WTC11 (cell line): ENCODE measurements at regions not wholly inside any gene's neighbourhood (a gene's known extent, or its start where the extent isn't known, plus 50 kb on each side); places are given as distances from the start of the nearest gene placed in this dataset.

Experiments
- ATAC-seq: fragments of 200-7000 bp; cut with Tn5 transposase; 2 replicates; pipeline ENCODE4 v1.10.0; 2021; ENCODE audit warnings: mild to moderate bottlenecking, moderate library complexity
- CTCF ChIA-PET: fragments of 300-600 bp; sonication (Branson Sonifier 250); formaldehyde crosslinking; loops from one replicate; lab custom pipeline; 2021; ENCODE audit warnings: antibody characterized with exemption; lab: Charles Lee
- POLR2A ChIA-PET: fragments of 350-600 bp; sonication (Branson Sonifier 250); formaldehyde crosslinking; loops from one replicate; lab custom pipeline; 2021; ENCODE audit warnings: antibody characterized with exemption; lab: Charles Lee
- DNase-seq: peaks from one replicate; pipeline ENCODE4 v3.0.0; 2021; ENCODE audit warnings: low spot score
- H3K27ac Mint-ChIP-seq: 2 replicates; pipeline ENCODE4 v1.8.0; 2021; ENCODE audit warnings: mixed read lengths
- H3K27me3 Mint-ChIP-seq: 2 replicates; pipeline ENCODE4 v1.8.0; 2021; ENCODE audit warnings: low read depth, mild to moderate bottlenecking, moderate library complexity, mixed read lengths
- H3K36me3 Mint-ChIP-seq: 2 replicates; pipeline ENCODE4 v1.8.0; 2021; ENCODE audit warnings: mixed read lengths
- H3K4me1 Mint-ChIP-seq: 2 replicates; pipeline ENCODE4 v1.8.0; 2022; ENCODE audit warnings: mixed read lengths
- H3K4me3 Mint-ChIP-seq: 2 replicates; pipeline ENCODE4 v1.8.0; 2021; ENCODE audit warnings: mild to moderate bottlenecking, moderate library complexity, mixed read lengths
- H3K9me3 Mint-ChIP-seq: 2 replicates; pipeline ENCODE4 v1.8.0; 2021; ENCODE audit warnings: mixed read lengths
- ATF1 ChIP-seq: sonication (generic); formaldehyde crosslinking; IDR thresholded peaks from 2 replicates; pipeline ENCODE4 v1.8.1; 2023; ENCODE audit warnings: mild to moderate bottlenecking, moderate library complexity, missing genetic modification reagents
- ELF4 ChIP-seq: sonication (generic); formaldehyde crosslinking; IDR thresholded peaks from 2 replicates; pipeline ENCODE4 v1.8.1; 2022; ENCODE audit warnings: low read depth, mild to moderate bottlenecking, moderate library complexity, missing genetic modification reagents
- HMGA2 ChIP-seq: fragments of 250-450 bp; sonication (Bioruptor Pico); IDR thresholded peaks from 2 replicates; pipeline ENCODE4 v1.4.0; 2021; ENCODE audit warnings: mild to moderate bottlenecking, moderate library complexity
- HMGXB4 ChIP-seq: sonication (generic); formaldehyde crosslinking; IDR thresholded peaks from 2 replicates; pipeline ENCODE4 v1.8.1; 2023; ENCODE audit warnings: mild to moderate bottlenecking, moderate library complexity, missing genetic modification reagents
- IRF1 ChIP-seq: sonication (generic); formaldehyde crosslinking; IDR thresholded peaks from 2 replicates; pipeline ENCODE4 v1.8.0; 2023; ENCODE audit warnings: missing genetic modification reagents
- IRF2 ChIP-seq: sonication (generic); formaldehyde crosslinking; IDR thresholded peaks from 2 replicates; pipeline ENCODE4 v1.8.0; 2022; ENCODE audit warnings: low read depth, missing genetic modification reagents, borderline replicate concordance
- KAT7 ChIP-seq: sonication (generic); formaldehyde crosslinking; IDR thresholded peaks from 2 replicates; pipeline ENCODE4 v1.8.1; 2023; ENCODE audit warnings: missing genetic modification reagents, mild to moderate bottlenecking, borderline replicate concordance
- NR2C2 ChIP-seq: sonication (generic); formaldehyde crosslinking; IDR thresholded peaks from 2 replicates; pipeline ENCODE4 v1.8.0; 2022; ENCODE audit warnings: mild to moderate bottlenecking, missing genetic modification reagents
- PRDM15 ChIP-seq: sonication (generic); formaldehyde crosslinking; IDR thresholded peaks from 2 replicates; pipeline ENCODE4 v1.8.0; 2022; ENCODE audit warnings: missing genetic modification reagents
- TEAD4 ChIP-seq: sonication (generic); formaldehyde crosslinking; IDR thresholded peaks from 2 replicates; pipeline ENCODE4 v1.8.0; 2022; ENCODE audit warnings: mild to moderate bottlenecking, missing genetic modification reagents
- USF2 ChIP-seq: sonication (generic); formaldehyde crosslinking; IDR thresholded peaks from 2 replicates; pipeline ENCODE4 v1.8.1; 2023; ENCODE audit warnings: mild to moderate bottlenecking, missing genetic modification reagents, moderate library complexity
- ZBTB21 ChIP-seq: sonication (generic); formaldehyde crosslinking; IDR thresholded peaks from 2 replicates; pipeline ENCODE4 v1.8.1; 2023; ENCODE audit warnings: mild to moderate bottlenecking, missing genetic modification reagents, borderline replicate concordance
- ZNF281 ChIP-seq: sonication (generic); formaldehyde crosslinking; IDR thresholded peaks from 2 replicates; pipeline ENCODE4 v1.8.0; 2023; ENCODE audit warnings: mild to moderate bottlenecking, missing genetic modification reagents
- ZNF317 ChIP-seq: sonication (generic); formaldehyde crosslinking; IDR thresholded peaks from 2 replicates; pipeline ENCODE4 v1.8.1; 2023; ENCODE audit warnings: low read depth, mild to moderate bottlenecking, moderate library complexity, missing genetic modification reagents, borderline replicate concordance
- ZNF671 ChIP-seq: fragments of 250-450 bp; sonication (Bioruptor Pico); IDR thresholded peaks from 2 replicates; pipeline ENCODE4 v1.8.0; 2021; ENCODE audit warnings: mild to moderate bottlenecking

GRCh38 chr3:82196645-82197044 is 435.2 kb upstream of the GBE1 start (continued):
- TF ChIP-seq PRDM15 (CRISPR knock-in tag): no peak
- TF ChIP-seq HMGXB4 (CRISPR knock-in tag): no peak
- TF ChIP-seq HMGA2 (CRISPR knock-in tag): no peak
- TF ChIP-seq KAT7 (CRISPR knock-in tag): no peak
- TF ChIP-seq IRF1 (CRISPR knock-in tag): no peak
- no peak for TF ChIP-seq ZBTB21
- no peak for TF ChIP-seq ELF4 (CRISPR knock-in tag)

- Mint-ChIP-seq H3K27me3 (no peaks in the 10 kb centered on the region), H3K4me3 (no peak overlapping the region), H3K36me3 (no peaks in the 10 kb centered on the region), H3K9me3 (peaks cover 10% of the 10 kb centered on the region), H3K27ac (no peak overlapping the region)
- POLR2A ChIA-PET: no interaction called here
- no peak for ATAC-seq
- CTCF ChIA-PET: no interaction called here
- TF ChIP-seq TEAD4 (no peak), IRF2 (CRISPR knock-in tag) (no peak), PRDM15 (CRISPR knock-in tag) (no peak), ZNF281 (CRISPR knock-in tag) (no peak), NR2C2 (CRISPR knock-in tag) (no peak), USF2 (CRISPR knock-in tag) (no peak), ZNF671 (CRISPR knock-in tag) (no peak), ZNF317 (CRISPR knock-in tag) (no peak), ATF1 (CRISPR knock-in tag) (no peak)
- TF ChIP-seq, all 79 proteins: peak for 0
- peaks cover 9% of the 10 kb centered on the region for H3K4me1 Mint-ChIP-seq
- DNase-seq: no peak
These were observed 433.4 kb upstream of the GBE1 start for GRCh38 chr3:82194870-82195269.
